ENCODE measurements at regions not wholly inside any gene's neighbourhood (a gene's known extent, or its start where the extent isn't known, plus 50 kb on each side); places are given as distances from the start of the nearest gene placed in this dataset.

- DNase-seq, result no peak
Measured at GRCh38 chr13:90396266-90396665, 951.2 kb upstream of the MIR17HG start.

GRCh38 chr13:90397503-90397902, 950.0 kb upstream of the MIR17HG start:
- no peak for DNase-seq

- DNase-seq, result no peak
Measured at GRCh38 chr13:90400372-90400771, 947.1 kb upstream of the MIR17HG start.

- DNase-seq, result no peak
Measured at GRCh38 chr13:90401150-90401549, 946.3 kb upstream of the MIR17HG start.

GRCh38 chr13:90402102-90402501, 945.4 kb upstream of the MIR17HG start:
- DNase-seq, result no peak

GRCh38 chr13:90402613-90403012, 944.9 kb upstream of the MIR17HG start:
- DNase-seq, result no peak

GRCh38 chr13:90403330-90404082, 944.0 kb upstream of the MIR17HG start:
- no peak for DNase-seq

- no peak for DNase-seq
Measured at GRCh38 chr13:90405301-90405700, 942.2 kb upstream of the MIR17HG start.

GRCh38 chr13:90412980-90413379, 934.5 kb upstream of the MIR17HG start:
- DNase-seq, result no peak

- no peak for DNase-seq
Measured at GRCh38 chr13:90413548-90413947, 933.9 kb upstream of the MIR17HG start.

GRCh38 chr13:90414691-90415596, 932.5 kb upstream of the MIR17HG start:
- DNase-seq, result peak; percentile 64

GRCh38 chr13:90415902-90416301, 931.6 kb upstream of the MIR17HG start:
- no peak for DNase-seq

GRCh38 chr13:90416519-90416918, 931.0 kb upstream of the MIR17HG start:
- peak; percentile 55 for DNase-seq

- no peak for DNase-seq
Measured at GRCh38 chr13:90416938-90417337, 930.5 kb upstream of the MIR17HG start.

- DNase-seq, result peak; percentile 23
Measured at GRCh38 chr13:90420683-90421082, 926.8 kb upstream of the MIR17HG start.

GRCh38 chr13:90427322-90428272, 919.9 kb upstream of the MIR17HG start:
- no peak for DNase-seq

GRCh38 chr13:90428522-90429210, 918.8 kb upstream of the MIR17HG start:
- DNase-seq, result no peak

- DNase-seq, result no peak
Measured at GRCh38 chr13:90430127-90430526, 917.4 kb upstream of the MIR17HG start.

GRCh38 chr13:90436697-90437096, 910.8 kb upstream of the MIR17HG start:
- DNase-seq, result no peak

GRCh38 chr13:90438576-90438975, 908.9 kb upstream of the MIR17HG start:
- DNase-seq, result no peak

GRCh38 chr13:90443268-90443667, 904.2 kb upstream of the MIR17HG start:
- no peak for DNase-seq

GRCh38 chr13:90444232-90444631, 903.3 kb upstream of the MIR17HG start:
- DNase-seq, result no peak
